Mononuclear cell (primary cell): ENCODE measurements at regions not wholly inside any gene's neighbourhood (a gene's known extent, or its start where the extent isn't known, plus 50 kb on each side); places are given as distances from the start of the nearest gene placed in this dataset.

Experiments used
- H3K27me3 ChIP-seq: 2 replicates; pipeline ENCODE4 v1.6.0; 2011; ENCODE audit warnings: low read length, control low read depth; ENCODE audit not compliant: insufficient read depth
- H3K4me1 ChIP-seq: 2 replicates; pipeline ENCODE4 v1.5.1; 2011; ENCODE audit warnings: mild to moderate bottlenecking, low read length, control low read depth; ENCODE audit not compliant: insufficient read depth
- H3K4me3 ChIP-seq: 2 replicates; pipeline ENCODE4 v1.5.1; 2011; ENCODE audit warnings: mild to moderate bottlenecking, low read length, moderate library complexity
- H3K9me3 ChIP-seq: 2 replicates; pipeline ENCODE4 v1.5.1; 2011; ENCODE audit warnings: low read depth, mild to moderate bottlenecking, control low read depth, low read length

- Histone ChIP-seq H3K27me3 (peaks cover 5% of the 10 kb centered on the region), H3K4me3 (no peak overlapping the region)
These were observed 137.7 kb downstream of the SETD4 start for GRCh38 chr21:35922618-35923017.

GRCh38 chr21:35921471-35921870, 138.9 kb downstream of the SETD4 start:
- Histone ChIP-seq H3K27me3 (peaks cover 3% of the 10 kb centered on the region), H3K4me3 (no peak overlapping the region), H3K4me1 (no peaks in the 10 kb centered on the region), H3K9me3 (no peaks in the 10 kb centered on the region)

More at GRCh38 chr21:35922618-35923017, 137.7 kb downstream of the SETD4 start:
- Histone ChIP-seq H3K9me3 (no peaks in the 10 kb centered on the region), H3K4me1 (no peaks in the 10 kb centered on the region)

- H3K27me3 ChIP-seq = no peaks in the 10 kb centered on the region
- H3K4me3 ChIP-seq = no peak overlapping the region
- no peaks in the 10 kb centered on the region for H3K9me3 ChIP-seq
- no peaks in the 10 kb centered on the region for H3K4me1 ChIP-seq
These were observed 139.9 kb downstream of the SETD4 start for GRCh38 chr21:35920436-35920835.

- Histone ChIP-seq H3K27me3 (no peaks in the 10 kb centered on the region), H3K4me3 (no peak overlapping the region), H3K9me3 (no peaks in the 10 kb centered on the region), H3K4me1 (no peaks in the 10 kb centered on the region)
These were observed 145.3 kb downstream of the SETD4 start for GRCh38 chr21:35915030-35915429.

- Histone ChIP-seq H3K4me3 (no peak overlapping the region), H3K27me3 (no peaks in the 10 kb centered on the region), H3K4me1 (no peaks in the 10 kb centered on the region), H3K9me3 (no peaks in the 10 kb centered on the region)
These were observed 148.7 kb downstream of the SETD4 start for GRCh38 chr21:35911412-35912191.

GRCh38 chr21:35909456-35910223, 150.7 kb downstream of the SETD4 start:
- Histone ChIP-seq H3K27me3 (no peaks in the 10 kb centered on the region), H3K4me3 (no peak overlapping the region)

GRCh38 chr21:35908311-35909078, 151.8 kb downstream of the SETD4 start:
- Histone ChIP-seq H3K4me3 (no peak overlapping the region), H3K9me3 (no peaks in the 10 kb centered on the region), H3K27me3 (no peaks in the 10 kb centered on the region), H3K4me1 (peaks cover 7% of the 10 kb centered on the region)

More at GRCh38 chr21:35909456-35910223, 150.7 kb downstream of the SETD4 start:
- Histone ChIP-seq H3K4me1 (peaks cover 7% of the 10 kb centered on the region), H3K9me3 (no peaks in the 10 kb centered on the region)

GRCh38 chr21:35906586-35906985, 153.7 kb downstream of the SETD4 start:
- no peaks in the 10 kb centered on the region for H3K27me3 ChIP-seq
- H3K4me1 ChIP-seq = peaks cover 7% of the 10 kb centered on the region
- no peak overlapping the region for H3K4me3 ChIP-seq
- H3K9me3 ChIP-seq = no peaks in the 10 kb centered on the region

- peaks cover 7% of the 10 kb centered on the region for H3K4me1 ChIP-seq
- no peak overlapping the region for H3K4me3 ChIP-seq
- no peaks in the 10 kb centered on the region for H3K27me3 ChIP-seq
- no peaks in the 10 kb centered on the region for H3K9me3 ChIP-seq
These were observed 154.4 kb downstream of the SETD4 start for GRCh38 chr21:35905963-35906345.

GRCh38 chr21:35905096-35905962, 155.0 kb downstream of the SETD4 start:
- H3K9me3 ChIP-seq = no peaks in the 10 kb centered on the region
- H3K27me3 ChIP-seq = no peaks in the 10 kb centered on the region
- H3K4me3 ChIP-seq = no peak overlapping the region
- H3K4me1 ChIP-seq = peaks cover 7% of the 10 kb centered on the region

GRCh38 chr21:35900539-35900938, 159.8 kb downstream of the SETD4 start:
- Histone ChIP-seq H3K4me1 (no peaks in the 10 kb centered on the region), H3K27me3 (no peaks in the 10 kb centered on the region), H3K4me3 (no peak overlapping the region), H3K9me3 (no peaks in the 10 kb centered on the region)

- Histone ChIP-seq H3K4me3 (no peak overlapping the region), H3K27me3 (no peaks in the 10 kb centered on the region), H3K4me1 (no peaks in the 10 kb centered on the region), H3K9me3 (no peaks in the 10 kb centered on the region)
These were observed 164.3 kb downstream of the SETD4 start for GRCh38 chr21:35896060-35896459.

- H3K27me3 ChIP-seq = no peaks in the 10 kb centered on the region
These were observed 164.7 kb downstream of the SETD4 start for GRCh38 chr21:35895598-35895997.

GRCh38 chr21:35893156-35893555, 167.2 kb downstream of the SETD4 start:
- no peak overlapping the region for H3K4me3 ChIP-seq
- no peaks in the 10 kb centered on the region for H3K9me3 ChIP-seq
- no peaks in the 10 kb centered on the region for H3K27me3 ChIP-seq

More at GRCh38 chr21:35895598-35895997, 164.7 kb downstream of the SETD4 start:
- H3K4me1 ChIP-seq = no peaks in the 10 kb centered on the region
- H3K4me3 ChIP-seq = no peak overlapping the region
- no peaks in the 10 kb centered on the region for H3K9me3 ChIP-seq

More at GRCh38 chr21:35893156-35893555, 167.2 kb downstream of the SETD4 start:
- H3K4me1 ChIP-seq = no peaks in the 10 kb centered on the region
